ENCODE measurements at regions not wholly inside any gene's neighbourhood (a gene's known extent, or its start where the extent isn't known, plus 50 kb on each side); places are given as distances from the start of the nearest gene placed in this dataset.

DNA sequence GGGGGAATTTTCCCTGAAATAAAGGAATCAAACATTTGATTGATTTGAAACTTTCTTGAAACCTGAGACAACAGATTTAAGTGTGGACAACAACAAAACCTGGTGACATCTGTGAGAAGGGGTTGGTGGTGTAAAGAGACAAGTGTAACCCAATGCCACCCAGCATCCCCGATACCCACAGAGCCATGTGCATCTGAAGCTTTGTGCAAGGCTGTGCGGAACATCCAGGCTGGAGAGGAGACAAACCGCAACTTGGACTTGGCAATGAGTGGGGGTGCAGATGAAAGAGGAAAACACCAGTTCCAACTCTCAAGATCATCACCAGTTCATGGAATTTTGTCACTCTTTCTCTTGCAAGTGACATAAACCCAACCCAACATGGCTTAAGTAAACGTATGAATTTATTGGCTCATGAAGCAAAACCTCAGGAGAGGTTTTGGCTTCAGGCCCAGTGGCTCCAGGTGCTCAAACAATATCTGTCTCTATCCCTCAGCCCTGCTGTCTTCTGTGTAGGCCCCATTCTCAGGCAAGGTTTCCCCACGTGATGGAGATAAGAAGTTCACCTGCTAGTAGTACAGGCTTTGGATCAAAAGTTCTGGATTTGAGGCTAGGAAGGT lies 55.2 kb upstream of the NTF3 start:
- Histone ChIP-seq H3K9ac (ENCODE audit: low read length) (no peak overlapping the region), H3F3A (ENCODE audit: insufficient read depth, low read length, poor library complexity, severe bottlenecking) (no peaks in the 10 kb centered on the region), H3K36me3 (ENCODE audit: insufficient read depth, low read length) (no peaks in the 10 kb centered on the region), H3K27ac (ENCODE audit: low read length) (no peak overlapping the region), H3K27me3 (ENCODE audit: insufficient read depth, low read depth, low read length) (no peaks in the 10 kb centered on the region), H4K20me1 (ENCODE audit: insufficient read depth) (no peaks in the 10 kb centered on the region), H2AFZ (ENCODE audit: low read depth, low read length) (no peak overlapping the region), H3K9me3 (ENCODE audit: low read length) (no peaks in the 10 kb centered on the region), H3K79me2 (replicated peaks; ENCODE audit: insufficient read depth, low read length) (no peaks in the 10 kb centered on the region), H3K4me3 (ENCODE audit: low read length) (no peak overlapping the region), H3K4me2 (ENCODE audit: low read length) (no peak overlapping the region), H3K9me2 (ENCODE audit: insufficient read depth, low read length) (no peaks in the 10 kb centered on the region)
- TF ChIP-seq TAF1 (IDR thresholded peaks at IDR 0.05; ENCODE audit: low read depth) (no peak), EP300 (conservative IDR thresholded peaks at IDR 0.05; ENCODE audit: poor library complexity, severe bottlenecking) (no peak), SMC3 (conservative IDR thresholded peaks at IDR 0.05; ENCODE audit: poor library complexity) (no peak), POLR2AphosphoS5 (IDR thresholded peaks at IDR 0.05) (no peak), EZH2 (IDR thresholded peaks at IDR 0.05; ENCODE audit: borderline replicate concordance, insufficient read depth, low read length, poor library complexity, severe bottlenecking) (no peak), RAD21 (conservative IDR thresholded peaks at IDR 0.05) (no peak), MXI1 (conservative IDR thresholded peaks at IDR 0.05; ENCODE audit: poor library complexity, severe bottlenecking) (no peak), REST (IDR thresholded peaks at IDR 0.05; ENCODE audit: borderline replicate concordance) (no peak)
- TF ChIP-seq, protein P1, sequence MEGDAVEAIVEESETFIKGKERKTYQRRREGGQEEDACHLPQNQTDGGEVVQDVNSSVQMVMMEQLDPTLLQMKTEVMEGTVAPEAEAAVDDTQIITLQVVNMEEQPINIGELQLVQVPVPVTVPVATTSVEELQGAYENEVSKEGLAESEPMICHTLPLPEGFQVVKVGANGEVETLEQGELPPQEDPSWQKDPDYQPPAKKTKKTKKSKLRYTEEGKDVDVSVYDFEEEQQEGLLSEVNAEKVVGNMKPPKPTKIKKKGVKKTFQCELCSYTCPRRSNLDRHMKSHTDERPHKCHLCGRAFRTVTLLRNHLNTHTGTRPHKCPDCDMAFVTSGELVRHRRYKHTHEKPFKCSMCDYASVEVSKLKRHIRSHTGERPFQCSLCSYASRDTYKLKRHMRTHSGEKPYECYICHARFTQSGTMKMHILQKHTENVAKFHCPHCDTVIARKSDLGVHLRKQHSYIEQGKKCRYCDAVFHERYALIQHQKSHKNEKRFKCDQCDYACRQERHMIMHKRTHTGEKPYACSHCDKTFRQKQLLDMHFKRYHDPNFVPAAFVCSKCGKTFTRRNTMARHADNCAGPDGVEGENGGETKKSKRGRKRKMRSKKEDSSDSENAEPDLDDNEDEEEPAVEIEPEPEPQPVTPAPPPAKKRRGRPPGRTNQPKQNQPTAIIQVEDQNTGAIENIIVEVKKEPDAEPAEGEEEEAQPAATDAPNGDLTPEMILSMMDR (IDR thresholded peaks at IDR 0.05; ENCODE audit: poor library complexity, severe bottlenecking), result no peak

DNA sequence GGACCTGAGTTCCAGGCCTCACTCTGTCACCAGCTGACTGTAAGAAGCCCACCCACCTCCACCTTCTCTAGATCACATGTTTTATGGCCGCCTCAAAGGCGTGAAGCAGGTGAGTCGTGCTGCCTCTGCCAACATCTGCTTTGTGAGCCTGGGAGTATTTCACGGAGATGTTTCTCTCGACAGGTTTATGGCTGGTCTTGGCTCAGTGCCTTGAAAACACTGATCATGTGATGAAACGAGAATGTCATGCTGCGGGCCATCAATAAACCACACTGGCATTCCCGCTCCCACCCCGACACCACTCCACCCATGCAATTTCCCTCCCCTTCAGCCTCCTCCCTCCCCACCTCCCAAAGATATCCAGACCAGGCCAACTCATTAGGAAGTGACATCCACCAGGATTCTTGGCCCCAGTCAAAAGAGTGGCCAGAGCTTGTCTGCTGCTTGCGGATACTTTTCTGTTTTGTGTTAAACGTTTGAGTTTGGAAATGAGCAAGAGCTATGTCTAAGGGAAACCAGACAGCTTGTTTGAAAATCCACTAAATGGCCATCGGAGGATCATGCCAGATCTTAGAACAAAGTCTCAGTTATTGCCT lies 53.8 kb upstream of the NTF3 start:
- Histone ChIP-seq H3K9me3 (ENCODE audit: low read length) (no peaks in the 10 kb centered on the region), H3K79me2 (replicated peaks; ENCODE audit: insufficient read depth, low read length) (no peaks in the 10 kb centered on the region), H3K36me3 (ENCODE audit: insufficient read depth, low read length) (no peaks in the 10 kb centered on the region), H3K27me3 (ENCODE audit: insufficient read depth, low read depth, low read length) (no peaks in the 10 kb centered on the region), H3K4me2 (ENCODE audit: low read length) (no peak overlapping the region), H3K27ac (ENCODE audit: low read length) (no peak overlapping the region), H2AFZ (ENCODE audit: low read depth, low read length) (no peak overlapping the region), H3K9ac (ENCODE audit: low read length) (no peak overlapping the region), H3F3A (ENCODE audit: insufficient read depth, low read length, poor library complexity, severe bottlenecking) (no peaks in the 10 kb centered on the region), H3K4me3 (ENCODE audit: low read length) (no peak overlapping the region), H3K9me2 (ENCODE audit: insufficient read depth, low read length) (no peaks in the 10 kb centered on the region), H4K20me1 (ENCODE audit: insufficient read depth) (no peaks in the 10 kb centered on the region)
- TF ChIP-seq, protein P1 (IDR thresholded peaks at IDR 0.05; ENCODE audit: poor library complexity, severe bottlenecking), result no peak
- TF ChIP-seq RAD21 (conservative IDR thresholded peaks at IDR 0.05), result no peak
- no peak for TF ChIP-seq MXI1 (conservative IDR thresholded peaks at IDR 0.05; ENCODE audit: poor library complexity, severe bottlenecking)
- TF ChIP-seq EP300 (conservative IDR thresholded peaks at IDR 0.05; ENCODE audit: poor library complexity, severe bottlenecking), result no peak
- TF ChIP-seq POLR2AphosphoS5 (IDR thresholded peaks at IDR 0.05), result no peak
- no peak for TF ChIP-seq REST (IDR thresholded peaks at IDR 0.05; ENCODE audit: borderline replicate concordance)
- TF ChIP-seq TAF1 (IDR thresholded peaks at IDR 0.05; ENCODE audit: low read depth), result no peak
- no peak for TF ChIP-seq EZH2 (IDR thresholded peaks at IDR 0.05; ENCODE audit: borderline replicate concordance, insufficient read depth, low read length, poor library complexity, severe bottlenecking)
- no peak for TF ChIP-seq SMC3 (conservative IDR thresholded peaks at IDR 0.05; ENCODE audit: poor library complexity)
